A549 (cell line): ENCODE measurements at regions not wholly inside any gene's neighbourhood (a gene's known extent, or its start where the extent isn't known, plus 50 kb on each side); places are given as distances from the start of the nearest gene placed in this dataset.

Experiments used
- ATAC-seq, 2 experiments: fragments of 200-7000 bp in 1 of 2; fragments of >200 bp in 1 of 2; cut with Nextera tagmentation in 1 of 2; cut with Tn5 transposase in 1 of 2; 3 replicates each; pipeline versions ENCODE4 v1.8.0 to v1.9.1; 2018 to 2020; ENCODE audit warnings: mild to moderate bottlenecking in 1 of 2, moderate library complexity in 1 of 2
- CTCF ChIA-PET: fragments of 300-600 bp; sonication (Branson Sonifier 250); formaldehyde crosslinking; extraction: SDS; loops from one replicate; lab custom pipeline; 2021; ENCODE audit warnings: antibody characterized with exemption, inconsistent platforms; lab: Yijun Ruan, JAX
- POLR2A ChIA-PET: fragments of 350-600 bp; formaldehyde crosslinking; extraction: SDS; loops from one replicate; lab custom pipeline; 2021; ENCODE audit warnings: antibody characterized with exemption, inconsistent platforms; lab: Yijun Ruan, JAX
- DNase-seq, 2 experiments: peaks; one replicate each; pipeline versions ENCODE4 v3.0.0 to v3.0.0-alpha.2; 2011 to 2016; ENCODE audit warnings: low read depth in 1 of 2, low spot score in 1 of 2
- FAIRE-seq: peaks from 2 replicates; lab custom pipeline; 2011; peaks lifted over from hg19 to GRCh38; lab: Jason Lieb, UNC
- H3K27ac ChIP-seq, 2 experiments: fragments of >200 bp; sonication (Bioruptor Twin); formaldehyde crosslinking; 3 replicates each; pipeline ENCODE4 v1.5.1; 2016 to 2017
- H3K4me1 ChIP-seq: fragments of >200 bp; sonication (Bioruptor Twin); formaldehyde crosslinking; 3 replicates; pipeline ENCODE4 v1.6.1; 2016
- H3K4me2 ChIP-seq: fragments of >200 bp; sonication (Bioruptor Twin); formaldehyde crosslinking; 3 replicates; pipeline ENCODE4 v1.6.1; 2016
- H3K4me3 ChIP-seq: fragments of >200 bp; sonication (Bioruptor Twin); formaldehyde crosslinking; 3 replicates; pipeline ENCODE4 v1.5.1; 2016
- H3K9me3 ChIP-seq: fragments of >200 bp; sonication (Bioruptor Twin); formaldehyde crosslinking; 3 replicates; pipeline ENCODE4 v1.6.1; 2016
- BCL3 ChIP-seq: fragments of >200 bp; sonication (Bioruptor Twin); formaldehyde crosslinking; IDR thresholded peaks from 3 replicates; pipeline ENCODE4 v1.6.1; 2016
- CBX8 ChIP-seq: fragments of 200-600 bp; sonication (generic); IDR thresholded peaks from 2 replicates; pipeline ENCODE4 v1.6.1; 2016
- CHD2 ChIP-seq: fragments of 150-350 bp; IDR thresholded peaks from 2 replicates; pipeline ENCODE4 v1.6.1; 2014; ENCODE audit warnings: low read length; ENCODE audit not compliant: partially characterized antibody
- CHD4 ChIP-seq: fragments of 200-600 bp; sonication (generic); IDR thresholded peaks from 2 replicates; pipeline ENCODE4 v1.6.1; 2016; ENCODE audit warnings: antibody characterized with exemption, mild to moderate bottlenecking, borderline replicate concordance
- CTCF ChIP-seq: fragments of >200 bp; sonication (Bioruptor Twin); formaldehyde crosslinking; IDR thresholded peaks from 3 replicates; pipeline ENCODE4 v1.5.1; 2016
- EHF ChIP-seq: fragments of 250-450 bp; sonication (Bioruptor Pico); IDR thresholded peaks from 2 replicates; pipeline ENCODE4 v1.5.0; 2020; ENCODE audit warnings: mild to moderate bottlenecking
- EHMT2 ChIP-seq: fragments of 200-600 bp; sonication (generic); IDR thresholded peaks from 2 replicates; pipeline ENCODE4 v1.6.1; 2016; ENCODE audit warnings: antibody characterized with exemption, low read depth, mild to moderate bottlenecking, moderate library complexity
- ESRRA ChIP-seq: fragments of 150-350 bp; IDR thresholded peaks from 2 replicates; pipeline ENCODE4 v1.6.1; 2014; ENCODE audit warnings: mild to moderate bottlenecking, low read length, borderline replicate concordance
- FOXS1 ChIP-seq: fragments of 250-450 bp; sonication (Bioruptor Pico); IDR thresholded peaks from 2 replicates; pipeline ENCODE4 v1.5.0; 2020; ENCODE audit warnings: mild to moderate bottlenecking, moderate library complexity
- JUN ChIP-seq, 2 experiments: fragments of >200 bp; sonication (Bioruptor Twin); formaldehyde crosslinking; IDR thresholded peaks; 2 replicates in 1 of 2; 3 replicates in 1 of 2; pipeline ENCODE4 v1.6.1; 2016 to 2017
- JUNB ChIP-seq: fragments of >200 bp; sonication (Bioruptor Twin); formaldehyde crosslinking; IDR thresholded peaks from 2 replicates; pipeline ENCODE4 v1.6.1; 2016
- MAZ ChIP-seq: fragments of 150-350 bp; IDR thresholded peaks from 2 replicates; pipeline ENCODE4 v1.6.1; 2014; ENCODE audit warnings: antibody characterized with exemption, low read depth, low read length, borderline replicate concordance
- NFE2L2 ChIP-seq: fragments of 150-350 bp; conservative IDR thresholded peaks from 2 replicates; pipeline ENCODE4 v1.6.1; 2014; ENCODE audit warnings: low read length
- RAD21 ChIP-seq, 2 experiments: fragments of >200 bp in 1 of 2; sonication (Bioruptor Twin) in 1 of 2; formaldehyde crosslinking in 1 of 2; IDR thresholded peaks in 1 of 2; conservative IDR thresholded peaks in 1 of 2; 2 replicates in 1 of 2; 3 replicates in 1 of 2; pipeline ENCODE4 v1.6.1; 2012 to 2018; ENCODE audit warnings: inconsistent platforms in 1 of 2
- REST ChIP-seq: fragments of 200-600 bp; sonication (generic); IDR thresholded peaks from 2 replicates; pipeline ENCODE4 v1.6.1; 2016; ENCODE audit warnings: antibody characterized with exemption, mild to moderate bottlenecking, moderate library complexity
- RFX5 ChIP-seq: fragments of 450-650 bp; IDR thresholded peaks from 2 replicates; pipeline ENCODE4 v1.7.1; 2014; ENCODE audit warnings: antibody characterized with exemption, mild to moderate bottlenecking, moderate library complexity
- RNF2 ChIP-seq: fragments of 200-600 bp; sonication (generic); IDR thresholded peaks from 2 replicates; pipeline ENCODE4 v1.6.1; 2016; ENCODE audit warnings: low read depth, mild to moderate bottlenecking, antibody characterized with exemption, moderate library complexity, borderline replicate concordance
- USF2 ChIP-seq: fragments of 450-650 bp; IDR thresholded peaks from 2 replicates; pipeline ENCODE4 v1.6.1; 2014; ENCODE audit warnings: antibody characterized with exemption
- ZC3H11A ChIP-seq: fragments of 450-650 bp; IDR thresholded peaks from 2 replicates; pipeline ENCODE4 v1.6.1; 2014; ENCODE audit warnings: antibody characterized with exemption, mild to moderate bottlenecking
- ZFP36 ChIP-seq: fragments of 450-650 bp; IDR thresholded peaks from 2 replicates; pipeline ENCODE4 v1.6.1; 2014; ENCODE audit warnings: borderline replicate concordance; ENCODE audit not compliant: partially characterized antibody
- ZNF302 ChIP-seq: fragments of 250-450 bp; sonication (Bioruptor Pico); IDR thresholded peaks from 2 replicates; pipeline ENCODE4 v1.9.0; 2021; ENCODE audit warnings: inconsistent platforms, mild to moderate bottlenecking, moderate library complexity
- WGBS: methylation state at CpG from one replicate; pipeline ENCODE4 v1.1.6; 2017; ENCODE audit errors: missing lambda C conversion rate; 5-methylcytosine and 5-hydroxymethylcytosine counted together

GRCh38 chr20:12740647-12741046, 268.1 kb upstream of the SPTLC3 start:
- no peak for ATAC-seq
- POLR2A ChIA-PET = no interaction called here
- H3K27ac ChIP-seq = no peak overlapping the region
- WGBS = 0% methylated on average over 5 of the region's 5 CpGs
- no peak for FAIRE-seq
- TF ChIP-seq JUNB (no peak), CHD2 (no peak), EHF (CRISPR knock-in tag) (no peak), BCL3 (no peak), ZNF302 (CRISPR knock-in tag) (no peak), MAZ (no peak), USF2 (no peak)
- TF ChIP-seq, all 56 proteins: peak for 0
- Histone ChIP-seq H3K9me3 (no peaks in the 10 kb centered on the region), H3K4me3 (no peak overlapping the region), H3K4me1 (no peaks in the 10 kb centered on the region), H3K4me2 (no peak overlapping the region)
- CTCF ChIA-PET = interaction anchor here (0.6 to 0.7 kb wide), 2 partner anchors 226 to 950 kb away, joined by 3 to 4 read pairs; no protein-coding TSS in a partner anchor
- peak in 1 of 2 experiments; percentile 12 for DNase-seq

GRCh38 chr20:12744037-12744436, 264.7 kb upstream of the SPTLC3 start:
- ATAC-seq (no peak), DNase-seq (no peak), FAIRE-seq (peak; percentile 36)
- TF ChIP-seq RNF2 (no peak), FOXS1 (CRISPR knock-in tag) (no peak), ZFP36 (no peak), REST (no peak), RFX5 (no peak), JUN (IDR thresholded peaks at IDR 0.05) (no peak), ZC3H11A (no peak), CHD4 (no peak), BCL3 (no peak), ZNF302 (CRISPR knock-in tag) (no peak), ESRRA (no peak), EHMT2 (no peak), NFE2L2 (no peak), CBX8 (no peak), RAD21 (conservative IDR thresholded peaks at IDR 0.05 in 1 of 2, IDR thresholded peaks at IDR 0.05 in 1 of 2) (no peak), CTCF (no peak)
- CTCF ChIA-PET = no interaction called here
- no peak overlapping the region for H3K4me2 ChIP-seq
- no peak overlapping the region for H3K4me3 ChIP-seq
- no peaks in the 10 kb centered on the region for H3K9me3 ChIP-seq
- no peak overlapping the region for H3K27ac ChIP-seq
- H3K4me1 ChIP-seq = no peaks in the 10 kb centered on the region
- POLR2A ChIA-PET = no interaction called here
- 0% methylated on average over 2 of the region's 2 CpGs for WGBS
